GM12878 (cell line): ENCODE measurements at regions not wholly inside any gene's neighbourhood (a gene's known extent, or its start where the extent isn't known, plus 50 kb on each side); places are given as distances from the start of the nearest gene placed in this dataset.

ENCODE experiments used
- ATAC-seq: fragments of 200-7000 bp; cut with Tn5 transposase; 3 replicates; pipeline ENCODE4 v1.9.1; 2020; ENCODE audit warnings: mild to moderate bottlenecking, moderate library complexity
- BruUV-seq: library from RNA; stranded (reverse); fragments of 400-500 nt; replicated peaks from 2 replicates; lab custom pipeline; 2021; lab: Mats Ljungman, UMichigan
- CTCF ChIA-PET: fragments of 300-600 bp; sonication (Branson Sonifier 250); formaldehyde crosslinking; extraction: SDS; loops from one replicate; lab custom pipeline; 2021; ENCODE audit warnings: inconsistent platforms; lab: Yijun Ruan, JAX
- POLR2A ChIA-PET: fragments of 350-600 bp; formaldehyde crosslinking; extraction: SDS; loops from one replicate; lab custom pipeline; 2021; ENCODE audit warnings: inconsistent platforms; lab: Charles Lee
- RAD21 ChIA-PET: fragments of 300-600 bp; sonication (Branson Sonifier 250); formaldehyde crosslinking; loops from one replicate; lab custom pipeline; 2023; ENCODE audit warnings: antibody characterized with exemption; ENCODE audit not compliant: unreplicated experiment; lab: Charles Lee
- SMC1A ChIA-PET: fragments of 300-600 bp; sonication (Branson Sonifier 250); formaldehyde crosslinking; loops from one replicate; lab custom pipeline; 2023; ENCODE audit not compliant: unreplicated experiment, uncharacterized antibody; lab: Charles Lee
- DNase-seq: peaks from one replicate; pipeline ENCODE4 v3.0.0-alpha.2; 2011; ENCODE audit warnings: low read depth, low spot score
- FAIRE-seq: peaks from 3 replicates; lab custom pipeline; 2011; peaks lifted over from hg19 to GRCh38; lab: Jason Lieb, UNC
- H2AFZ ChIP-seq: 2 replicates; pipeline ENCODE4 v1.6.0; 2011; ENCODE audit warnings: low read depth, low read length, control low read depth; ENCODE audit not compliant: control insufficient read depth
- H3K27ac ChIP-seq: 2 replicates; pipeline ENCODE4 v1.5.1; 2011; ENCODE audit warnings: control low read depth; ENCODE audit not compliant: control insufficient read depth, insufficient read depth
- H3K27me3 ChIP-seq, 2 experiments: replicated peaks in 1 of 2; 2 replicates each; pipeline versions ENCODE4 v1.6.0 to v1.6.1; 2011; ENCODE audit warnings: low read length in 1 of 2; ENCODE audit not compliant: control insufficient read depth in 2 of 2, insufficient read depth in 2 of 2
- H3K36me3 ChIP-seq, 2 experiments: 2 replicates each; pipeline ENCODE4 v1.5.1; 2011; ENCODE audit warnings: low read length in 1 of 2; ENCODE audit not compliant: control insufficient read depth in 2 of 2, insufficient read depth in 2 of 2
- H3K4me1 ChIP-seq: 2 replicates; pipeline ENCODE4 v1.6.1; 2011; ENCODE audit warnings: mild to moderate bottlenecking, low read length, moderate library complexity, mixed read lengths; ENCODE audit not compliant: control insufficient read depth, insufficient read depth
- H3K4me2 ChIP-seq: 2 replicates; pipeline ENCODE4 v1.6.0; 2011; ENCODE audit warnings: control low read depth; ENCODE audit not compliant: control insufficient read depth, insufficient read depth
- H3K4me3 ChIP-seq: fragments of 200-600 bp; sonication (generic); 2 replicates; pipeline ENCODE4 v1.5.1; 2016
- H3K79me2 ChIP-seq: 2 replicates; pipeline ENCODE4 v1.6.0; 2011; ENCODE audit warnings: low read length; ENCODE audit not compliant: control insufficient read depth, insufficient read depth
- H3K9ac ChIP-seq: 2 replicates; pipeline ENCODE4 v1.8.0; 2011; ENCODE audit warnings: low read length, control low read depth, mixed read lengths; ENCODE audit not compliant: control insufficient read depth, insufficient read depth
- H3K9me3 ChIP-seq: replicated peaks from 3 replicates; pipeline ENCODE4 v1.5.1; 2011; ENCODE audit warnings: mild to moderate bottlenecking, low read length; ENCODE audit not compliant: control insufficient read depth, insufficient read depth
- H4K20me1 ChIP-seq: 2 replicates; pipeline ENCODE4 v1.6.0; 2011; ENCODE audit not compliant: control insufficient read depth, insufficient read depth
- BMI1 ChIP-seq: fragments of 450-650 bp; IDR thresholded peaks from 2 replicates; pipeline ENCODE4 v1.6.1; 2016; ENCODE audit warnings: mild to moderate bottlenecking, moderate library complexity, borderline replicate concordance
- CBX3 ChIP-seq: fragments of 200-600 bp; sonication (generic); IDR thresholded peaks from 2 replicates; pipeline ENCODE4 v1.6.1; 2016; ENCODE audit warnings: low read depth, borderline replicate concordance
- JUNB ChIP-seq: IDR thresholded peaks from 2 replicates; pipeline ENCODE4 v1.6.1; 2016; ENCODE audit warnings: antibody characterized with exemption, mild to moderate bottlenecking
- JUND ChIP-seq: IDR thresholded peaks from 2 replicates; pipeline ENCODE4 v1.6.1; 2012; ENCODE audit warnings: low read depth, mild to moderate bottlenecking, low read length, improper control_type of control experiment, moderate library complexity
- SMARCA5 ChIP-seq: fragments of 450-650 bp; IDR thresholded peaks from 2 replicates; pipeline ENCODE4 v1.6.1; 2017; ENCODE audit warnings: mild to moderate bottlenecking
- SRF ChIP-seq, 2 experiments: IDR thresholded peaks; 2 replicates each; pipeline ENCODE4 v1.6.1; 2011; ENCODE audit warnings: low read depth in 2 of 2, low read length in 2 of 2, mild to moderate bottlenecking in 1 of 2, moderate library complexity in 1 of 2
- STAT3 ChIP-seq: IDR thresholded peaks from 2 replicates; pipeline ENCODE4 v1.6.1; 2011; ENCODE audit warnings: low read depth, low read length, improper control_type of control experiment
- SUPT20H ChIP-seq: IDR thresholded peaks from 2 replicates; pipeline ENCODE4 v1.6.1; 2011; ENCODE audit warnings: low read depth, mild to moderate bottlenecking, low read length, moderate library complexity, borderline replicate concordance; ENCODE audit not compliant: control insufficient read depth
- TAF1 ChIP-seq: IDR thresholded peaks from 2 replicates; pipeline ENCODE4 v1.6.1; 2011; ENCODE audit warnings: mild to moderate bottlenecking, low read depth, low read length, borderline replicate concordance
- ZNF217 ChIP-seq: fragments of 450-650 bp; IDR thresholded peaks from 2 replicates; pipeline ENCODE4 v1.6.1; 2017; ENCODE audit warnings: antibody characterized with exemption, mild to moderate bottlenecking
- WGBS: methylation state at CpG from one replicate; pipeline ENCODE4 v1.1.6; 2016; ENCODE audit warnings: low lambda C conversion rate; ENCODE audit not compliant: insufficient replicate concordance, insufficient coverage; ENCODE audit errors: missing lambda C conversion rate; 5-methylcytosine and 5-hydroxymethylcytosine counted together
- in situ Hi-C: fragments of 300-500 bp; cut with MboI; formaldehyde crosslinking; loops from 9 replicates; pipeline ENCODE4 v1.14.3; 2018; ENCODE audit warnings: mixed read lengths
- intact Hi-C: fragments of 100-400 bp; cut with micrococcal nuclease; formaldehyde crosslinking; loops from one replicate; pipeline ENCODE4 v1.14.2; 2022; ENCODE audit not compliant: unreplicated experiment
- TF ChIP-seq, protein P1 (sequence below): fragments of 450-650 bp; formaldehyde crosslinking; IDR thresholded peaks from 2 replicates; pipeline ENCODE4 v1.4.0; 2022; ENCODE audit warnings: mild to moderate bottlenecking, moderate library complexity

DNA sequence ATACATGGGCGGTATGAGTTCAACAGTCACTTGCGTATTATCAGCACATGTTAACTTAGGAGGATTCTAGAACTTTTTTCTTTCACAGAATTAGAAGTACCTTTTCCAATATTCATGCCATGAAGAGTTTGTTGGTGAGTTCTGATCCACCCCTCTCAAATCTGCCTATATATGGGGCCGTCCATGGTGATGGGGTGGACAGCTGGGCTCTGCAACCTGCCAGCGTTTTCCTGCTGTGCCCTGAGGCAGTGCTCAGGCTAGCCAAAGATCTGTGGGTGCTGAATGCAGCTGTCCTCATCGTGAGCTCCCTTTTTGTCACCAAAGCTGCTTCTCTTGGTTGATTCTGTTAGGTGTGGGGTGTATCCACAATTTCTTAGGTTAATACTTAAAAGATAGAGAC lies 88.7 kb downstream of the THBS2 start (continued):
- TF ChIP-seq, protein P1, sequence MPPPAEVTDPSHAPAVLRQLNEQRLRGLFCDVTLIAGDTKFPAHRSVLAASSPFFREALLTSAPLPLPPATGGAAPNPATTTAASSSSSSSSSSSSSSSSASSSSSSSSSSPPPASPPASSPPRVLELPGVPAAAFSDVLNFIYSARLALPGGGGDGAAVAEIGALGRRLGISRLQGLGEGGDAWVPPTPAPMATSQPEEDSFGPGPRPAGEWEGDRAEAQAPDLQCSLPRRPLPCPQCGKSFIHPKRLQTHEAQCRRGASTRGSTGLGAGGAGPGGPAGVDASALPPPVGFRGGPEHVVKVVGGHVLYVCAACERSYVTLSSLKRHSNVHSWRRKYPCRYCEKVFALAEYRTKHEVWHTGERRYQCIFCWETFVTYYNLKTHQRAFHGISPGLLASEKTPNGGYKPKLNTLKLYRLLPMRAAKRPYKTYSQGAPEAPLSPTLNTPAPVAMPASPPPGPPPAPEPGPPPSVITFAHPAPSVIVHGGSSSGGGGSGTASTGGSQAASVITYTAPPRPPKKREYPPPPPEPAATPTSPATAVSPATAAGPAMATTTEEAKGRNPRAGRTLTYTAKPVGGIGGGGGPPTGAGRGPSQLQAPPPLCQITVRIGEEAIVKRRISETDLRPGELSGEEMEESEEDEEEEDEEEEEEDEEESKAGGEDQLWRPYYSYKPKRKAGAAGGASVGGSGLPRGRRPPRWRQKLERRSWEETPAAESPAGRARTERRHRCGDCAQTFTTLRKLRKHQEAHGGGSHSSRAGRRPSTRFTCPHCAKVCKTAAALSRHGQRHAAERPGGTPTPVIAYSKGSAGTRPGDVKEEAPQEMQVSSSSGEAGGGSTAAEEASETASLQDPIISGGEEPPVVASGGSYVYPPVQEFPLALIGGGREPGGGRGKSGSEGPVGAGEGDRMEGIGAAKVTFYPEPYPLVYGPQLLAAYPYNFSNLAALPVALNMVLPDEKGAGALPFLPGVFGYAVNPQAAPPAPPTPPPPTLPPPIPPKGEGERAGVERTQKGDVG (CRISPR knock-in tag), result no peak
- TF ChIP-seq JUND, result no peak
- no peak for TF ChIP-seq TAF1
- no peak for TF ChIP-seq BMI1
- TF ChIP-seq, all 136 proteins: peak for 0

DNA sequence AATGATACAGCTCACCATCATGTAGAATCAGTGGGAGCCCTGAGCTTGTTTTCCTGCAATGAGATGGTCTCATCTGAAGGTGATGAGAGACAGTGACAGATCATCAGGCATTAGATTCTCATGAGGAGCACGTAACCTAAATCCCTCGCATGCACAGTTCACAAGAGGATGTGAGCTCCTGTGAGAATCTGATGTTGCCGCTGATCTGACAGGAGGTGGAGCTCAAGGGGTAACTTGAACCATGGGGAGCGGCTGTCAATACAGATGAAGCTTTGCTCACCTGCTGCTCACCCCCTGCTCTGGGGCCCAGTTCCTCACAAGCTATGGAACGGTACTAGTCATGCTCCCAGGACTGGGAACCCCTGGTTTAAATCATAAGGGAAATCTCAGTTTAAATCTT lies 89.2 kb downstream of the THBS2 start:
- Histone ChIP-seq H2AFZ (no peak overlapping the region), H3K27ac (no peak overlapping the region), H3K27me3 (no peaks in the 10 kb centered on the region), H3K79me2 (no peaks in the 10 kb centered on the region), H3K4me1 (no peaks in the 10 kb centered on the region), H3K9ac (no peak overlapping the region), H3K36me3 (no peaks in the 10 kb centered on the region), H3K4me2 (no peak overlapping the region), H3K4me3 (no peak overlapping the region), H4K20me1 (no peaks in the 10 kb centered on the region), H3K9me3 (no peaks in the 10 kb centered on the region; the same call in 2 of the 3 replicates)
- in situ Hi-C loops, result no loop called here
- ChIA-PET SMC1A (no interaction called here), CTCF (no interaction called here), POLR2A (no interaction called here), RAD21 (no interaction called here)
- no TSS peak for BruUV-seq
- no peak for DNase-seq
- TF ChIP-seq JUNB (no peak), SMARCA5 (no peak), STAT3 (no peak), ZNF217 (no peak), SUPT20H (no peak), CBX3 (no peak), SRF (IDR thresholded peaks at IDR 0.05; ENCODE audit: low read depth in 2 of 2, low read length in 2 of 2) (no peak)
- intact Hi-C loops, result no loop called here
- FAIRE-seq, result no peak
- WGBS, result 76% methylated on average over 5 of the region's 5 CpGs
- no peak for ATAC-seq
